GM19395 (cell line): ENCODE measurements at regions not wholly inside any gene's neighbourhood (a gene's known extent, or its start where the extent isn't known, plus 50 kb on each side); places are given as distances from the start of the nearest gene placed in this dataset.
"Not testable (repeated sequence)": the region's sequence is repeated elsewhere in the genome, so short reads cannot be mapped to it uniquely, and the experiment has no call there.

ENCODE experiments used
- ATAC-seq: cut with Tn5 transposase; IDR thresholded peaks from one replicate; pipeline ENCODE4 v1.9.1; 2021; ENCODE audit warnings: mild to moderate bottlenecking, moderate library complexity; ENCODE audit not compliant: unreplicated experiment

- ATAC-seq, result no peak
Observed at GRCh38 chr2:182477774-182478173, 50.9 kb upstream of the PDE1A start.

GRCh38 chr2:182481676-182482075, 54.8 kb upstream of the PDE1A start:
- ATAC-seq, result no peak

GRCh38 chr2:182482511-182482910, 55.7 kb upstream of the PDE1A start:
- no peak for ATAC-seq

GRCh38 chr2:182496596-182496995, 69.8 kb upstream of the PDE1A start:
- no peak for ATAC-seq

- no peak for ATAC-seq
Observed at GRCh38 chr2:182499706-182500470, 73.1 kb upstream of the PDE1A start.

GRCh38 chr2:182503886-182504285, 77.0 kb upstream of the PDE1A start:
- no peak for ATAC-seq

GRCh38 chr2:182504903-182505302, 78.1 kb upstream of the PDE1A start:
- no peak for ATAC-seq

- ATAC-seq, result no peak
Observed at GRCh38 chr2:182506606-182507005, 79.8 kb upstream of the PDE1A start.

- not testable (repeated sequence) for ATAC-seq
Observed at GRCh38 chr2:182508583-182508982, 81.7 kb upstream of the PDE1A start.

- no peak for ATAC-seq
Observed at GRCh38 chr2:182509216-182509615, 82.4 kb upstream of the PDE1A start.

- no peak for ATAC-seq
Observed at GRCh38 chr2:182521453-182522404, 94.9 kb upstream of the PDE1A start.

GRCh38 chr2:182522405-182522896, 95.6 kb upstream of the PDE1A start:
- ATAC-seq, result peak; percentile 53

- peak; percentile 34 for ATAC-seq
Observed at GRCh38 chr2:182522972-182523473, 96.2 kb upstream of the PDE1A start.

GRCh38 chr2:182530636-182531035, 103.8 kb upstream of the PDE1A start:
- ATAC-seq, result no peak

- no peak for ATAC-seq
Observed at GRCh38 chr2:182540252-182540651, 113.4 kb upstream of the PDE1A start.

GRCh38 chr2:182541268-182541667, 114.4 kb upstream of the PDE1A start:
- ATAC-seq, result peak; percentile 82

GRCh38 chr2:182542501-182543258, 115.8 kb upstream of the PDE1A start:
- ATAC-seq, result no peak

- ATAC-seq, result no peak
Observed at GRCh38 chr2:182543741-182544525, 117.1 kb upstream of the PDE1A start.

- ATAC-seq, result peak; percentile 80
Observed at GRCh38 chr2:182545420-182546167, 118.8 kb upstream of the PDE1A start.
